Tibial nerve (tissue), 4 donors: ENCODE measurements at regions not wholly inside any gene's neighbourhood (a gene's known extent, or its start where the extent isn't known, plus 50 kb on each side); places are given as distances from the start of the nearest gene placed in this dataset.

ENCODE experiments used
- DNase-seq, 2 donors: peaks; one replicate each; pipeline ENCODE4 v3.0.0-alpha.2; 2019; ENCODE audit warnings: low spot score in 2 of 2
- H3K27ac ChIP-seq, 4 donors: fragments of 200-600 bp; sonication (generic) in 3 of 4; one replicate each; pipeline ENCODE4 v1.5.1; 2017 to 2019; ENCODE audit warnings: mild to moderate bottlenecking in 1 of 4
- H3K27me3 ChIP-seq, 2 donors: fragments of 200-600 bp; sonication (generic) in 1 of 2; one replicate each; pipeline versions ENCODE4 v1.5.1 to v1.6.0; 2017 to 2019
- H3K36me3 ChIP-seq, 3 donors: fragments of 200-600 bp; sonication (generic); one replicate each; pipeline ENCODE4 v1.5.1; 2018 to 2019
- H3K4me1 ChIP-seq, 4 donors: fragments of 200-600 bp; sonication (generic) in 3 of 4; one replicate each; pipeline ENCODE4 v1.5.1; 2017 to 2019
- H3K4me3 ChIP-seq, 4 donors: fragments of 200-600 bp; sonication (generic) in 3 of 4; one replicate each; pipeline ENCODE4 v1.5.1; 2017 to 2019; ENCODE audit warnings: mild to moderate bottlenecking in 1 of 4, moderate library complexity in 1 of 4
- H3K9me3 ChIP-seq, 4 donors: fragments of 200-600 bp; sonication (generic) in 3 of 4; one replicate each; pipeline ENCODE4 v1.5.1; 2017 to 2019
- EP300 ChIP-seq, 2 donors: sonication (generic); formaldehyde crosslinking; IDR thresholded peaks; one replicate each; pipeline ENCODE4 v1.6.1; 2017; ENCODE audit warnings: antibody characterized with exemption in 2 of 2, mild to moderate bottlenecking in 1 of 2
- POLR2A ChIP-seq, 2 donors: fragments of 450-650 bp; IDR thresholded peaks; one replicate each; pipeline ENCODE4 v1.6.1; 2017; ENCODE audit warnings: antibody characterized with exemption in 2 of 2, mild to moderate bottlenecking in 2 of 2, moderate library complexity in 2 of 2
- WGBS, 2 donors: methylation state at CpG; one replicate each; pipeline ENCODE4 v1.1.5; 2018; 5-methylcytosine and 5-hydroxymethylcytosine counted together
- TF ChIP-seq, protein P1 (sequence below), 5 experiments: fragments of 200-600 bp in 3 of 5; fragments of 450-650 bp in 2 of 5; sonication (generic) in 3 of 5; IDR thresholded peaks; one replicate each; pipeline ENCODE4 v1.5.1; 2016 to 2019; ENCODE audit warnings: antibody characterized with exemption in 5 of 5, mild to moderate bottlenecking in 3 of 5, moderate library complexity in 2 of 5

GRCh38 chr5:13624283-13625074, 320.0 kb downstream of the DNAH5 start:
- no peaks in the 10 kb centered on the region for H3K4me1 ChIP-seq
- 67 to 73% methylated on average over 6 of the region's 6 CpGs for WGBS, 2 donors
- DNase-seq, result no peak
- H3K27me3 ChIP-seq, result no peaks in the 10 kb centered on the region
- H3K9me3 ChIP-seq, result no peaks in the 10 kb centered on the region
- TF ChIP-seq POLR2A (IDR thresholded peaks at IDR 0.05) (no peak), EP300 (IDR thresholded peaks at IDR 0.05) (no peak)
- TF ChIP-seq, protein P1, sequence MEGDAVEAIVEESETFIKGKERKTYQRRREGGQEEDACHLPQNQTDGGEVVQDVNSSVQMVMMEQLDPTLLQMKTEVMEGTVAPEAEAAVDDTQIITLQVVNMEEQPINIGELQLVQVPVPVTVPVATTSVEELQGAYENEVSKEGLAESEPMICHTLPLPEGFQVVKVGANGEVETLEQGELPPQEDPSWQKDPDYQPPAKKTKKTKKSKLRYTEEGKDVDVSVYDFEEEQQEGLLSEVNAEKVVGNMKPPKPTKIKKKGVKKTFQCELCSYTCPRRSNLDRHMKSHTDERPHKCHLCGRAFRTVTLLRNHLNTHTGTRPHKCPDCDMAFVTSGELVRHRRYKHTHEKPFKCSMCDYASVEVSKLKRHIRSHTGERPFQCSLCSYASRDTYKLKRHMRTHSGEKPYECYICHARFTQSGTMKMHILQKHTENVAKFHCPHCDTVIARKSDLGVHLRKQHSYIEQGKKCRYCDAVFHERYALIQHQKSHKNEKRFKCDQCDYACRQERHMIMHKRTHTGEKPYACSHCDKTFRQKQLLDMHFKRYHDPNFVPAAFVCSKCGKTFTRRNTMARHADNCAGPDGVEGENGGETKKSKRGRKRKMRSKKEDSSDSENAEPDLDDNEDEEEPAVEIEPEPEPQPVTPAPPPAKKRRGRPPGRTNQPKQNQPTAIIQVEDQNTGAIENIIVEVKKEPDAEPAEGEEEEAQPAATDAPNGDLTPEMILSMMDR (IDR thresholded peaks at IDR 0.05), result no peak
- no peak overlapping the region for H3K4me3 ChIP-seq
- no peaks in the 10 kb centered on the region for H3K36me3 ChIP-seq
- no peak overlapping the region for H3K27ac ChIP-seq

DNA sequence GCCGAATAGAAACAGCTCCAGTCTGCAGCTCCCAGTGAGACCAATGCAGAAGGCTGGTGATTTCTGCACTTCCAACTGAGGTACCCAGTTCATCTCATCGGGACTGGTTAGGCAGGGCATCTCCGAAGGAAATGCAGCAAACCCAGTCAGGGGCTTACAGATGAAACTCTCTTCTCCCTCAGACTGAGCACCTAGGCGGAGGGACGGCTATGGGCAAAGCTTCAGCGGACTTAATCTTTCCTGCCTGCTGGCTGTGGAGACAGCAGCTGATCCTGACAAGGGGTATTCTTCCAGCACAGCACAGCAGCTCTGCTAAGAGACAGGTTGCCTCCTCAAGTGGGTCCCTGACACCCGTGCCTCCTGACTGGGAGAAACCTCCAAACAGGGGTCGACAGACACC, 330.9 kb downstream of the DNAH5 start:
- TF ChIP-seq, protein P1 (IDR thresholded peaks at IDR 0.05), result no peak
- TF ChIP-seq EP300 (IDR thresholded peaks at IDR 0.05), result no peak
- TF ChIP-seq POLR2A (IDR thresholded peaks at IDR 0.05), result no peak
- WGBS, 2 donors, result 86 to 90% methylated on average over 8 of the region's 8 CpGs

GRCh38 chr5:13611604-13612003, 332.9 kb downstream of the DNAH5 start:
- TF ChIP-seq, protein P1 (IDR thresholded peaks at IDR 0.05), result no peak
- TF ChIP-seq POLR2A (IDR thresholded peaks at IDR 0.05) (no peak), EP300 (IDR thresholded peaks at IDR 0.05) (no peak)
- DNase-seq, result no peak
- 87% methylated on average over 3 of the region's 3 CpGs for WGBS, 2 donors

More for the DNA sequence above, 330.9 kb downstream of the DNAH5 start:
- no peaks in the 10 kb centered on the region for H3K27me3 ChIP-seq
- H3K9me3 ChIP-seq, result peaks cover 0 to 14% (median 0%) of the 10 kb centered on the region in 4 donors
- H3K4me1 ChIP-seq, result no peaks in the 10 kb centered on the region
- DNase-seq, result no peak
- no peaks in the 10 kb centered on the region for H3K36me3 ChIP-seq
- no peak overlapping the region for H3K4me3 ChIP-seq
- H3K27ac ChIP-seq, result no peak overlapping the region

GRCh38 chr5:13609504-13609903, 335.0 kb downstream of the DNAH5 start:
- DNase-seq, result no peak
- TF ChIP-seq POLR2A (IDR thresholded peaks at IDR 0.05), result no peak
- Histone ChIP-seq H3K4me3 (no peak overlapping the region), H3K27me3 (no peaks in the 10 kb centered on the region), H3K9me3 (no peaks in the 10 kb centered on the region), H3K4me1 (no peaks in the 10 kb centered on the region), H3K27ac (no peak overlapping the region), H3K36me3 (no peaks in the 10 kb centered on the region)
- WGBS, 2 donors, result 45 to 63% methylated on average over 4 of the region's 4 CpGs

More at GRCh38 chr5:13611604-13612003, 332.9 kb downstream of the DNAH5 start:
- Histone ChIP-seq H3K27me3 (no peaks in the 10 kb centered on the region), H3K4me3 (no peak overlapping the region), H3K4me1 (no peaks in the 10 kb centered on the region), H3K9me3 (peaks cover 0 to 1% (median 0%) of the 10 kb centered on the region in 4 donors), H3K27ac (no peak overlapping the region), H3K36me3 (no peaks in the 10 kb centered on the region)

DNA sequence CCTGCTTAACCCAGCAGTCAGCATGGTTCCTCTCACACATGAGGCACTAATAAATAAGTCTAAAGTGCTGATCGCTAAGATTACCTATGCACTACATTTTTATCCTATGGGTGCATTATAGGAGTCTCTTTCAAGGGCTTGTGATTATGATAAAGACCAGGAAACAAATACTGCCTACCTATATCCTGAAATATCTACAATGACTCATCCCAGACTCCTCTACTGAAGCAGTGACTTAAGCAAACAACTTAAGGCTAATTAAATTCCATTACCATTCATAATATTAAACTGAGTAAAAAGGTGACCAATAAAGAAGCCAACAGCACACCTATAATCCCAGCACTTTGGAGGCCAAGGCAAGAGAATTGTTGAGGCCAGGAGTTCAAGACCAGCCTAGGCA, 338.4 kb downstream of the DNAH5 start:
- H3K36me3 ChIP-seq, result no peaks in the 10 kb centered on the region
- TF ChIP-seq, protein P1 (IDR thresholded peaks at IDR 0.05), result no peak
- TF ChIP-seq POLR2A (IDR thresholded peaks at IDR 0.05) (no peak), EP300 (IDR thresholded peaks at IDR 0.05) (no peak)
- no peaks in the 10 kb centered on the region for H3K4me1 ChIP-seq
- no peaks in the 10 kb centered on the region for H3K27me3 ChIP-seq
- DNase-seq, result no peak
- no peaks in the 10 kb centered on the region for H3K9me3 ChIP-seq
- no peak overlapping the region for H3K27ac ChIP-seq
- no peak overlapping the region for H3K4me3 ChIP-seq
- 97 to 100% methylated on average over 1 of the region's 1 CpG for WGBS, 2 donors
